ENCODE measurements at regions not wholly inside any gene's neighbourhood (a gene's known extent, or its start where the extent isn't known, plus 50 kb on each side); places are given as distances from the start of the nearest gene placed in this dataset.

DNA sequence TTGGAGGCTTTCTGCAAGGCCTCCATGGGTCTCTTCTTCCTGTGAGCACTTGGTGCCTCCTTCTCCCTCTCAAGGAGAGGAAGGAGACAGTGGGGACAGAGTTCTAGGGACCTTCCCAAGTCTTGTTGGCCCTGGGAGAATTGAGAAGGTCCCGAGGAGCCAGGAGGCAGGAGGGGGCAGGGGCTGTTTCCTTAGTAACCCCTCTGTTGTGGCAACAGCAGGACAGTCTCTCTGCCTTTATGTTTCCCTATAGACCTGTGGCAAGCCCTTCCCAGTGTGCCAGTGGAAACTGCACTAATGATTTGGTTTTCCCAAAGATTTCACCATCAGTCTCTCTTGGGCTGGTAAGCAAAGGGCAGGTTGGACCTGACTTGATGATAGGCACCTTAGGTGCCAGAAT lies 87.8 kb upstream of the GALNT15 start:
- Histone ChIP-seq H2AFZ (ENCODE audit: control insufficient read depth, low read depth, low read length) (no peak overlapping the region), H3K4me2 (ENCODE audit: control insufficient read depth, insufficient read depth) (no peak overlapping the region), H3K4me1 (ENCODE audit: control insufficient read depth, insufficient read depth, low read length) (no peaks in the 10 kb centered on the region), H3K79me2 (ENCODE audit: control insufficient read depth, insufficient read depth, low read length) (no peaks in the 10 kb centered on the region), H3K9me3 (replicated peaks; ENCODE audit: control insufficient read depth, insufficient read depth, low read length) (no peaks in the 10 kb centered on the region; the same call in 2 of the 3 replicates), H3K27me3 (replicated peaks in 1 of 2; ENCODE audit: control insufficient read depth in 2 of 2, insufficient read depth in 2 of 2, low read length in 1 of 2) (0 out of 4 replicates have a peak, but pooled peaks cover 0 to 3% of the 10 kb centered on the region in 2 experiments), H4K20me1 (ENCODE audit: control insufficient read depth, insufficient read depth) (no peaks in the 10 kb centered on the region), H3K9ac (ENCODE audit: control insufficient read depth, insufficient read depth, low read length) (no peak overlapping the region), H3K36me3 (ENCODE audit: control insufficient read depth in 2 of 2, insufficient read depth in 2 of 2, low read length in 1 of 2) (no peaks in the 10 kb centered on the region), H3K27ac (ENCODE audit: control insufficient read depth, insufficient read depth) (no peak overlapping the region), H3K4me3 (no peak overlapping the region)
- ChIA-PET RAD21 (ENCODE audit: unreplicated experiment) (no interaction called here), POLR2A (no interaction called here), SMC1A (ENCODE audit: uncharacterized antibody, unreplicated experiment) (interaction anchor here (0.7 kb wide), 1 partner anchor 8 kb away, joined by 3 read pairs; no protein-coding TSS in a partner anchor), CTCF (no interaction called here)
- FAIRE-seq (no peak), ATAC-seq (no peak), DNase-seq (ENCODE audit: low read depth, low spot score) (no peak)
- whole genome bisulfite sequencing (ENCODE audit: insufficient coverage, insufficient replicate concordance, low lambda C conversion rate, missing lambda C conversion rate), result 0% methylated on average over 1 of the region's 1 CpG
- intact Hi-C loops (cut with micrococcal nuclease; ENCODE audit: unreplicated experiment) (no loop called here), in situ Hi-C loops (cut with MboI) (no loop called here)
- BruUV-seq (replicated peaks), result no TSS peak
- TF ChIP-seq, protein P1, sequence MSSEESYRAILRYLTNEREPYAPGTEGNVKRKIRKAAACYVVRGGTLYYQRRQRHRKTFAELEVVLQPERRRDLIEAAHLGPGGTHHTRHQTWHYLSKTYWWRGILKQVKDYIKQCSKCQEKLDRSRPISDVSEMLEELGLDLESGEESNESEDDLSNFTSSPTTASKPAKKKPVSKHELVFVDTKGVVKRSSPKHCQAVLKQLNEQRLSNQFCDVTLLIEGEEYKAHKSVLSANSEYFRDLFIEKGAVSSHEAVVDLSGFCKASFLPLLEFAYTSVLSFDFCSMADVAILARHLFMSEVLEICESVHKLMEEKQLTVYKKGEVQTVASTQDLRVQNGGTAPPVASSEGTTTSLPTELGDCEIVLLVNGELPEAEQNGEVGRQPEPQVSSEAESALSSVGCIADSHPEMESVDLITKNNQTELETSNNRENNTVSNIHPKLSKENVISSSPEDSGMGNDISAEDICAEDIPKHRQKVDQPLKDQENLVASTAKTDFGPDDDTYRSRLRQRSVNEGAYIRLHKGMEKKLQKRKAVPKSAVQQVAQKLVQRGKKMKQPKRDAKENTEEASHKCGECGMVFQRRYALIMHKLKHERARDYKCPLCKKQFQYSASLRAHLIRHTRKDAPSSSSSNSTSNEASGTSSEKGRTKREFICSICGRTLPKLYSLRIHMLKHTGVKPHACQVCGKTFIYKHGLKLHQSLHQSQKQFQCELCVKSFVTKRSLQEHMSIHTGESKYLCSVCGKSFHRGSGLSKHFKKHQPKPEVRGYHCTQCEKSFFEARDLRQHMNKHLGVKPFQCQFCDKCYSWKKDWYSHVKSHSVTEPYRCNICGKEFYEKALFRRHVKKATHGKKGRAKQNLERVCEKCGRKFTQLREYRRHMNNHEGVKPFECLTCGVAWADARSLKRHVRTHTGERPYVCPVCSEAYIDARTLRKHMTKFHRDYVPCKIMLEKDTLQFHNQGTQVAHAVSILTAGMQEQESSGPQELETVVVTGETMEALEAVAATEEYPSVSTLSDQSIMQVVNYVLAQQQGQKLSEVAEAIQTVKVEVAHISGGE (CRISPR knock-in tag; IDR thresholded peaks at IDR 0.05), result no peak
- TF ChIP-seq, protein P2, sequence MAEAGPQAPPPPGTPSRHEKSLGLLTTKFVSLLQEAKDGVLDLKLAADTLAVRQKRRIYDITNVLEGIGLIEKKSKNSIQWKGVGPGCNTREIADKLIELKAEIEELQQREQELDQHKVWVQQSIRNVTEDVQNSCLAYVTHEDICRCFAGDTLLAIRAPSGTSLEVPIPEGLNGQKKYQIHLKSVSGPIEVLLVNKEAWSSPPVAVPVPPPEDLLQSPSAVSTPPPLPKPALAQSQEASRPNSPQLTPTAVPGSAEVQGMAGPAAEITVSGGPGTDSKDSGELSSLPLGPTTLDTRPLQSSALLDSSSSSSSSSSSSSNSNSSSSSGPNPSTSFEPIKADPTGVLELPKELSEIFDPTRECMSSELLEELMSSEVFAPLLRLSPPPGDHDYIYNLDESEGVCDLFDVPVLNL (IDR thresholded peaks at IDR 0.05; ENCODE audit: low read depth, low read length), result no peak
- TF ChIP-seq NFXL1 (IDR thresholded peaks at IDR 0.05; ENCODE audit: borderline replicate concordance), result no peak
- TF ChIP-seq NR2C1 (IDR thresholded peaks at IDR 0.05), result no peak
- TF ChIP-seq TCF7 (IDR thresholded peaks at IDR 0.05; ENCODE audit: borderline replicate concordance), result no peak
- TF ChIP-seq WRNIP1 (IDR thresholded peaks at IDR 0.05; ENCODE audit: borderline replicate concordance, low read depth, low read length), result no peak
- no peak for TF ChIP-seq ZNF24 (IDR thresholded peaks at IDR 0.05)
- TF ChIP-seq SPI1 (IDR thresholded peaks at IDR 0.05; ENCODE audit: borderline replicate concordance, insufficient read depth, low read depth, low read length), result no peak
- no peak for TF ChIP-seq EED (IDR thresholded peaks at IDR 0.05; ENCODE audit: low read depth)
- no peak for TF ChIP-seq ZBTB40 (IDR thresholded peaks at IDR 0.05; ENCODE audit: borderline replicate concordance)
- TF ChIP-seq, protein P3, sequence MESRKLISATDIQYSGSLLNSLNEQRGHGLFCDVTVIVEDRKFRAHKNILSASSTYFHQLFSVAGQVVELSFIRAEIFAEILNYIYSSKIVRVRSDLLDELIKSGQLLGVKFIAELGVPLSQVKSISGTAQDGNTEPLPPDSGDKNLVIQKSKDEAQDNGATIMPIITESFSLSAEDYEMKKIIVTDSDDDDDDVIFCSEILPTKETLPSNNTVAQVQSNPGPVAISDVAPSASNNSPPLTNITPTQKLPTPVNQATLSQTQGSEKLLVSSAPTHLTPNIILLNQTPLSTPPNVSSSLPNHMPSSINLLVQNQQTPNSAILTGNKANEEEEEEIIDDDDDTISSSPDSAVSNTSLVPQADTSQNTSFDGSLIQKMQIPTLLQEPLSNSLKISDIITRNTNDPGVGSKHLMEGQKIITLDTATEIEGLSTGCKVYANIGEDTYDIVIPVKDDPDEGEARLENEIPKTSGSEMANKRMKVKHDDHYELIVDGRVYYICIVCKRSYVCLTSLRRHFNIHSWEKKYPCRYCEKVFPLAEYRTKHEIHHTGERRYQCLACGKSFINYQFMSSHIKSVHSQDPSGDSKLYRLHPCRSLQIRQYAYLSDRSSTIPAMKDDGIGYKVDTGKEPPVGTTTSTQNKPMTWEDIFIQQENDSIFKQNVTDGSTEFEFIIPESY (IDR thresholded peaks at IDR 0.05), result no peak
- TF ChIP-seq, protein P4, sequence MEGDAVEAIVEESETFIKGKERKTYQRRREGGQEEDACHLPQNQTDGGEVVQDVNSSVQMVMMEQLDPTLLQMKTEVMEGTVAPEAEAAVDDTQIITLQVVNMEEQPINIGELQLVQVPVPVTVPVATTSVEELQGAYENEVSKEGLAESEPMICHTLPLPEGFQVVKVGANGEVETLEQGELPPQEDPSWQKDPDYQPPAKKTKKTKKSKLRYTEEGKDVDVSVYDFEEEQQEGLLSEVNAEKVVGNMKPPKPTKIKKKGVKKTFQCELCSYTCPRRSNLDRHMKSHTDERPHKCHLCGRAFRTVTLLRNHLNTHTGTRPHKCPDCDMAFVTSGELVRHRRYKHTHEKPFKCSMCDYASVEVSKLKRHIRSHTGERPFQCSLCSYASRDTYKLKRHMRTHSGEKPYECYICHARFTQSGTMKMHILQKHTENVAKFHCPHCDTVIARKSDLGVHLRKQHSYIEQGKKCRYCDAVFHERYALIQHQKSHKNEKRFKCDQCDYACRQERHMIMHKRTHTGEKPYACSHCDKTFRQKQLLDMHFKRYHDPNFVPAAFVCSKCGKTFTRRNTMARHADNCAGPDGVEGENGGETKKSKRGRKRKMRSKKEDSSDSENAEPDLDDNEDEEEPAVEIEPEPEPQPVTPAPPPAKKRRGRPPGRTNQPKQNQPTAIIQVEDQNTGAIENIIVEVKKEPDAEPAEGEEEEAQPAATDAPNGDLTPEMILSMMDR (IDR thresholded peaks at IDR 0.05 in 2 of 3, conservative IDR thresholded peaks at IDR 0.05 in 1 of 3; ENCODE audit: control insufficient read depth in 2 of 3, extremely low read depth in 1 of 3, insufficient read depth in 1 of 3, low read depth in 3 of 3, low read length in 3 of 3), result no peak

All from GM12878 (cell line).